SKM-1 (cell line): ENCODE measurements at regions not wholly inside any gene's neighbourhood (a gene's known extent, or its start where the extent isn't known, plus 50 kb on each side); places are given as distances from the start of the nearest gene placed in this dataset.

Experiments
- DNase-seq: peaks from one replicate; lab custom pipeline; 2025; ENCODE audit not compliant: unreplicated experiment; lab: John Stamatoyannopoulos, UW

DNA sequence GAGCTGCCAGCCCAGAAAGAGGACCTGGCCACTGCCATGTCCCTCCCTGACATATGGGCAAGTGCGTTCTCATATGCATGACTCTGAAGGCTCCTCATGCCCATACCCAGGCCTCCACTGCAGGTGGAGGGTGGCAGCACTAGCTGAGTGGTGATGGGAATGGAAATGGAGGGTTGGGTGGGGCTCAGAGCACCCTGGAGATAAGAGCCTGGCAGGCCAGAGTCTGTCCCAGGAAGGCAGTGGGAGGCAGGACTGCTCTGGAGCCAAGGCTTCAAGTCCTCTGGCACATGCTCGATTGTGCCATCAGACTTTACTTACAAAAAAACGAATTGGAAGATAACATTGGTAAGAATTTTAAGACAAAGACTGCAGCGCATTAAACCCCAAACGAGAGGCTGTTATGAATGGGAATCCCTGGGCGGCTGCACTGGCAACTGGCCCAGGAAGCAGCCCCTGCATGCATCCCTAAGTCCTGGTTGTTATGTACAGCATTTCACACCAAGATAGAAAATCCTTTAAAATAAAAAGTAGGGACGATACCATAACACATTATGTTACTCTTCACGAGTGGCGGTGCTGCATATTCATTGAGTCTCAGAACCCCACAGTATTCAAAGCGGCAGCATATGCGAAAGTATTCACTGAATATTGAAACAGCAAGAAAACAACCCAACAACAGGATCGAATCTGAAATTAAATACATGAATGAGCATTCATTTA, 81.7 kb upstream of the FAM98A start:
- no peak for DNase-seq

DNA sequence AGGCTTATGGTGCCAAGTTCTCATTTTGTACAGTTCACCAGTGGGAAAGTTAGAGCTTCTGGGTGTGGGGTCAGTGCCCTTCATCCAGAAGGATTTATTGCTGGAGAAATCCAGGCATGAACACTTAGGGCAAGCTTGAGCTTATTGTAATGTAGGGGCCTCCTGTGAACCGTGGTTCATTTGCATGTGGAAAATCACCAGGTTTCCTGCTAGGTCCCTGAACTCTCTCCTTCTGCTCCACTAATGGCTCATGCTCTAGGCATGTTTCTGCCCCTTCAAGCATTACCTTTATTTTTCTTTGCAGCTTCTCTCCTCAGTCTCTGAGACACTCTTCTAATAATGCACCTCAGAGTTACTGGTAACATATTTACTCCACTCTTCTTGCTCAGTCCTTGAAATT, 79.3 kb upstream of the FAM98A start:
- DNase-seq: no peak

DNA sequence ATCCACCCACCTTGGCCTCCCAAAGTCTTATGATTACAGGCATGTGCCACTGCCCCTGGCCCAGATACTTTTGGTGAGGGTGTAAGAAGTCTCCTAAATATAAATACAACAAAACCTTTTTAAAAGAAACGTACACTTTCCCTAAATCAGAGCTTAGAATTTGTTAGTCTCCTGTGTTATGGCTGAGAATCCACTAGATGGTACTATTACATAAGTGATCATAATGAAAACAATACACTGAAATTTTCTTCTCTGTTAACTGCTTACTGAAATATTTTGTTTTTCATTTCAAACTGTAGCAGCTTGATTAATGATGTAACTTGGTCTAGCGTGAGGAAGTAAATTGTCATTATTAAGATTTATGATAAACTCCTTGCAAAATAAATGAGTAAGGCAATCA, 74.8 kb upstream of the FAM98A start:
- DNase-seq: no peak

DNA sequence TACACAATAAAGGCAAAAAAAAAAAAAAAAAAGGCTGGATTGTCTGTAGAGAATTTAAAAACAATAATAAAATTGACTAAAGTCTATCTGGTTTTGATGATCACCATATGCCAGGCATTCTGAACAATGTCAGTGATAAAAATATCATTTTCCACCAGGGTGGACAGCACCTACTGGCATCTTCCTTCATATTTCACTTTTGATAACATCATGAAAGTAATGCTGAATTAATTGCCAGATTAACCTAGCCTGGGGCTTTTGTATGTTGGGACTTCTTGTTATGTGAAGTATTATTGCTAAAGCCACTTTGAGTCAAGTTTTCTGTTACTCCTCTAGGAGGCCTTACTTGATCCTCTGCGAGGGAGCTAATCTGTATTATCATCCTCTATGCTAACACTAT, 73.8 kb upstream of the FAM98A start:
- DNase-seq: no peak

DNA sequence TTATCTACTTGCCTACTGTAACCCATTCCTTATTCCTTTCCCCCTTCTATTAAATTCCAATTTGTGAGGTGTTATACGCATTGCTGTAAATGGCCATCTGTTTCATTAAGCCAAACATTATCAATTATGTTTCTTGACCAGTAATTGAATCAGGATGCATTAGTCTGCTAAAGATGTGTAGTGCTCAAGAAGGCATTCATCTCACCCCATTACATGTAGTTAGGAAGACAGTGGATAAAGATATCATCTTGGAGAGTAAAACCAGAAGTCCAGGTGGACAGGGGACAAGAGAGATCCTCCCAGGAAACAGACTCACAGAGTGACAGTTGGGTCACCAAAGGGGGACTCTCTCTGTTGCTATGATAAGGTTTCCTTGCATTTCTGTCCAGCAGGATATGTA, 73.3 kb upstream of the FAM98A start:
- no peak for DNase-seq

DNA sequence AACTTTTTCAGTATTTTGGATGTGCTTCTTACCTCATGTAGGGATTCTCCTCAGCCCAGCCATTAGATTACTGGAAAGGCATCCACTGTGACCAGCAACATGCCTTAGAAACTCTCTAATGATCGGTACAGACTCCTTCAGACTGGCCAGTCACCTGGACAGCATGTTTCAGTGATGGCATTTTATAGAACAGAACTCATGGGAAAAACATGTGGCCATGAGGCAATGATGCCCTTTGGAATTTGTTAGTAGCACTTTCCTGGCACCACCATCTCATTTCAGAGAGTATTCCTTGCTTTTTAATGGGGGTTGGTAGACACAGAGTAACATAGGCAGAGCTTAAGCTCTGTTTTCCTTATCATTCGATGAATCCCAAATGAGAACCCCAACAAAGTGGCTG, 72.1 kb upstream of the FAM98A start:
- no peak for DNase-seq

DNA sequence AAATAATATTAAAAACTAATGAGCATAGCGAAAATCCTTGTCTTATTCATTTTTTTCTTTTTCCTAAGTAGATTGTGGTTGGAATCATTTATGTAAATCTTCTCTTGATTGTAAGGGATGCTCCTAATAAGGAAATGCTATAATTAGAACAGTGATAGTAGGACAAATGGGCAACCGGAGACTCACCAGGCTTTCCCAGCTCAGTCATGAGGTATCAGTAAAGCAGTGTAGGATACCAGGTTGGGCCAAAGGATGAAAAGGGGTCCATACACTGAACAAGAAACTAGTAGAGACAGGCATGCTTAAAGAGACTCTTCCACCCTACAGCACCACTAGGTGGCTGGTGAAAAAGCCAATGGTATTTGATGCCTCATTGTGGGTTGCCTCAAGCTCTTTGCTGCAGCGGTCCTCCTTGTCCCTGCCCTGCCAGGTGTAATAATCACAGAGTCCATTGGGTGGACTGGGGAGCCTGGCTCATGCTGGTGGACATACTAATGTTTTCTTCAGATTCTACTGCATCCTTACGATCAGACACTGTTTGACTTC, 71.4 kb upstream of the FAM98A start:
- DNase-seq: no peak

DNA sequence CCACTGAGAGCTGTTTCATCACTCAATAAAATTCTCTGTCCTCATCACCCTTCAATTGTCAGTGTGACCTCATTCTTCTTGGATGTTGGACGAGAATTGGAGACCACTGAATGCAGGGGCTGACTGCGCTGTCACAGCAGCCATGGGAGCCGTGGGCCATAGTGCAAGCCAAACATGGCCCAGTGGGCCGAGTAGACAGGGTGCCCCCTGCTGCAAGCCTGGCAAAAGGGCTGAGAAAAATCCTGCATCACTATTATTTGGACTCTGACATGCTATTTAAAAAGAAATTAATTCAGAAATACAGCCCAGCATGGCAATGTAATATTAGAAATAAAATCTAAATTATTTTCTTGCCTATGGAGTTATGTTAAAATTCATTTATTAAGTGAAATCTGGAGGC, 67.8 kb upstream of the FAM98A start:
- no peak for DNase-seq

DNA sequence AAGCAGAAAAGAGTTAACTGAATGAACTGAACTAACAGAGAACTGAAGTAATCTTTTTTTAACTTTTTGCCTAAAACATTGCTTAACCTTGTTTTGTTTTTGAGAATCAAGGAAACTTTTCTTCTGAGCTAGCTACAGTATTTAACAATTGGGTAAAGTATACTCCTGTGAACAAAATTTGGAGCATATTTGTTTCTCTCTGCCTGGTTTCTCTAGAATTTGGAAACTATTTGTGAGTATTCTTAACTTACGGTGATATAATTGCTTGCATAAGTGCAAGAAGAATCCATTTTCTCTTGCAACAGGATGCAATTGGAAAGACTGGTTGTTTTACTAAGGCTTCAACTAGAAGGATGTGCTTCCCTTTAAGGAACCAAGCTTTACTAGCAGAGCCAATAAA, 65.9 kb upstream of the FAM98A start:
- DNase-seq: no peak

DNA sequence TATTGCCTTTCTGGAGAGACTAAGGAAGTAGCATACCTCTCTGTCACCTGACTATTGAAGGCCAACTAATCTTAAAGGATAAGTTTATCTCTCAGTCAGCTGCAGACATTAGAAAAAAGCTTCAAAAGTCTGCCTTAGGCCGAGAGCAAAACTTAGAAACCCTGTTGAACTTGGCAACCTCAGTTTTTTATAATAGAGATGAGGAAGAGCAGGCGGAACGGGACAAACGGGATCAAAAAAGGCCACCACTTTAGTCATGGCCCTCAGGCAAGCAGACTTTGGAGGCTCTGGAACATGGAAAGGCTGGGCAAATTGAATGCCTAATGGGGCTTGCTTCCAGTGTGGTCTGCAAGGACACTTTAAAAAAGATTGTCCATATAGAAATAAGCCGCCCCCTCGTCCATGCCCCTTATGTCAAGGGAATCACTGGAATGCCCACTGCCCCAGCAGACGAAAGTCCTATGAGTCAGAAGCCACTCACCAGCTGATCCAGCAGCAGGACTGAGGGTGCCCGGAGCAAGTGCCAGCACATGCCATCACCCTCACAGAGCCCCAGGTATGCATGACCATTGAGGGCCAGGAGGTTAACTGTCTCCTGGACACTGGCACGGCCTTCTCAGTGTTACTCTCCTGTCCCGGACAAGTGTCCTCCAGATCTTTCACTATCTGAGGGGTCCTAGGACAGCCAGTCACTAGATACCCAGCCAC, 61.5 kb upstream of the FAM98A start:
- DNase-seq: no peak

DNA sequence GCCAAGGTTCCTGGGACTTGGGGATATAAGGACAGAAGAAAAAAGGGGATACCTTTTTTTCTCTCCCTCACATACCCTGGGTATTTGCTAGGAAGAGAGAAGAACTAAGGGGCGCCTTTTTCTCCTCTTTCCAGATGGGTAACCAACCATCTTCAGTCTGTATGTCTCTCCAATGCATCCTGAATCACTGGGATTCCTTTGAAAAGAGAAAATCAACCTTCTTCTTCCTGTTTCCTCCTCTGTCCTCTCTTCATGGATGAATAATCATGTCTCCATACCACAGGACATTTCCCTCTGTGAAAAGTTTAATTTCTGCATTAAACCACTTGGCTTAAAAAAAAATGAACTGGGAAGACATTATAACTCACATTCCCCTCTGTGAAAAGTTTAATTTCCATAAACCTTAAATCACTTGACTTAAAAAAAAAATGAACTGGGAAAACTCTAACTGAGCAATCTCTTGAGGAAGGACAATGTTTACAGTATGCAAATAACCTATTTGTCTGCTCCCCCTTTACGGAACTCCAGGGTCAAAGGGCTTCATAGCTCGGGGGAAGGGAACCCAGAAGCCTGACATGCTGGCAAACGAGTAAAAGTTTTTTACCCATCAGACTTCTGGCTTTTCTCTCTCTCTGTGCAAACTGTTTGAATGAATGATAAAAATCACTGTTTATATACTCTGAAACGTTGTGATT, 56.7 kb upstream of the FAM98A start:
- no peak for DNase-seq

DNA sequence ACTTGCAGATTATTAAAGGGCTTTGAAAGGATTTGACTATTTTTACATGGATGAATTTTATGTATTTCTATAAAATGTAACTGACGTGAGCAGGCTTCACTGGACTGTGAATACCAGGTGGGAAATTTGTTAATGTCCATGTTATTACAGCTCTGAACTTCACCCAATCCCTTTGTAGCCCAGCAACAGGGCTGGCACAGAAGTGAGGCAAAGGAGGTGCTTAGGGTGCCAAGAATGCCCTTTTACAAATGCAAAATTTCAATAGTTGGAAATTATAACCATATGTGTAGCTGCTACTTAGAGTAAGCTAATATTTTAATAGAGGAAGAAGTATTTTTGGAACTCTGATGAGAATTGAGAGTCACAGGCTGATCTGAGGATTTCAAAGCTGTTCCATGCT, 53.7 kb upstream of the FAM98A start:
- DNase-seq: no peak

DNA sequence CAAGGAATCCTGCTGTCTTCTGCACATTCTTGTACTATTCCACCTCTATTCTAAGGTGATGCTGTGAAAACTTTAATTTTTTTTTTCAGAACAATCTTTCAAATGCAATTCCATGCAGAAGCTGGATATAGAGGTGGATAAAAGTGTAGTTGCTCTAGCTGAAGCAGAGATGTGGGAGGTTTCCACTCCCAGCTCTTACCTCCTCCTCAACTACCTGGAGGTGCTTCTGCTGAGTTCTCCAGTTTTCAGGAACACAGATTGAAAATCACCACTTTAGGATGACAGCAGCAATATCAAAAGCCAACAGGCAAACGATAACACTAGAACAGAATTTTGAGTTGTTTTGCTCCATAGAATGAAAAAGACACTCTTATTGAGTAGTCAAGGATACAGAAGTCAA, 51.1 kb upstream of the FAM98A start:
- DNase-seq: no peak
